ENCODE measurements at regions not wholly inside any gene's neighbourhood (a gene's known extent, or its start where the extent isn't known, plus 50 kb on each side); places are given as distances from the start of the nearest gene placed in this dataset.

DNA sequence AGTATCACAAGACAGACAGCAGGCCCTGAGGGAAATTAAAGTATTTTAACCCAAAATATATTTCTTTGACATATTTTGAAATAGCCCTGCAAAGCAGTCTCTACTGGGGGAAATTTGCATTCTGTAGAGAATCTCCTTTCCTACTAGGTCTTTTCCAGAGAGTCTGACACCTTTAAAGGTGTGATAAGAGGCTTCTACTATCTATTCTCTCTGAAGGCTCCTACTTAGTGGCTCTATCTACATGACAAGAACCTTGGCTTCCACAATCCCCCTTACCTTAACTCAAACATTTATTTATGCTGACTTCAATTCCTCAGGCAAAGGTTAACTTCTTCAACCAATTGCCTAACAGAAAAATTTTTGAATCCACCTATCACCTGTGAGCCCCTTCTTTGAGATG lies 174.6 kb upstream of the GALNT5 start:
- TF ChIP-seq FOXM1 (IDR thresholded peaks at IDR 0.05; ENCODE audit: borderline replicate concordance, low read depth) (no peak), NFIC (IDR thresholded peaks at IDR 0.05) (no peak), TCF12 (IDR thresholded peaks at IDR 0.05; ENCODE audit: low read depth) (no peak), CEBPB (IDR thresholded peaks at IDR 0.05) (no peak)

DNA sequence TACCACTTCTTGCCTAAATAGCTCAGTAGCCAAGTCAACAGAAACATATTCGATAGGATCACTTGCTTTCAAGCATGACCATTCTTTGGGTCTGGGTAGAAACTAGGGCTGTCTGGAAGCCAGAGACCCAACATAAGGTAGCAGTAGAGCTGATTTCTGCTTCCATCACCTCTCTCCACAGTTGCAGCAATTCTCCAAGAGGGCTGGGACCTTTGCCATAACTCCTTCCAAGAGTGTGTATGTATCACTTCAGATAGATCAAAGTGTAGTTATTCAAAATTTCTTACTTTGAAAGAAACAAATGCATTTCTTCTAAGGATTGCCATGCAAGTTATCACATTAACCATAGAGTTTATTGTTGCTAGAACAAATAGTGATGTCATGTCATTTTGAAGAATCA lies 172.0 kb upstream of the GALNT5 start:
- TF ChIP-seq YY1 (IDR thresholded peaks at IDR 0.05; ENCODE audit: low read depth) (no peak), CREB1 (IDR thresholded peaks at IDR 0.05; ENCODE audit: low read depth) (no peak), CEBPB (IDR thresholded peaks at IDR 0.05) (no peak), TAF1 (IDR thresholded peaks at IDR 0.05; ENCODE audit: low read depth) (no peak), TEAD4 (IDR thresholded peaks at IDR 0.05) (no peak), TCF12 (IDR thresholded peaks at IDR 0.05; ENCODE audit: low read depth) (no peak), EGR1 (IDR thresholded peaks at IDR 0.05) (no peak), RAD21 (IDR thresholded peaks at IDR 0.05; ENCODE audit: low read depth) (no peak)

- TF ChIP-seq RAD21 (IDR thresholded peaks at IDR 0.05; ENCODE audit: low read depth), result no peak
- TF ChIP-seq, protein P1, sequence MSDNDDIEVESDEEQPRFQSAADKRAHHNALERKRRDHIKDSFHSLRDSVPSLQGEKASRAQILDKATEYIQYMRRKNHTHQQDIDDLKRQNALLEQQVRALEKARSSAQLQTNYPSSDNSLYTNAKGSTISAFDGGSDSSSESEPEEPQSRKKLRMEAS (IDR thresholded peaks at IDR 0.05), result no peak
- TF ChIP-seq TCF12 (IDR thresholded peaks at IDR 0.05; ENCODE audit: low read depth), result no peak
- no peak for TF ChIP-seq YY1 (IDR thresholded peaks at IDR 0.05; ENCODE audit: low read depth)
- TF ChIP-seq, protein P2, sequence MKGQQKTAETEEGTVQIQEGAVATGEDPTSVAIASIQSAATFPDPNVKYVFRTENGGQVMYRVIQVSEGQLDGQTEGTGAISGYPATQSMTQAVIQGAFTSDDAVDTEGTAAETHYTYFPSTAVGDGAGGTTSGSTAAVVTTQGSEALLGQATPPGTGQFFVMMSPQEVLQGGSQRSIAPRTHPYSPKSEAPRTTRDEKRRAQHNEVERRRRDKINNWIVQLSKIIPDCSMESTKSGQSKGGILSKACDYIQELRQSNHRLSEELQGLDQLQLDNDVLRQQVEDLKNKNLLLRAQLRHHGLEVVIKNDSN (IDR thresholded peaks at IDR 0.05), result no peak
- no peak for TF ChIP-seq EGR1 (IDR thresholded peaks at IDR 0.05)
- TF ChIP-seq CEBPB (IDR thresholded peaks at IDR 0.05), result no peak
- TF ChIP-seq REST (IDR thresholded peaks at IDR 0.05; ENCODE audit: low read depth), result no peak
- no peak for TF ChIP-seq CREB1 (IDR thresholded peaks at IDR 0.05; ENCODE audit: low read depth)
- TF ChIP-seq TAF1 (IDR thresholded peaks at IDR 0.05; ENCODE audit: low read depth), result no peak
- TF ChIP-seq FOXM1 (IDR thresholded peaks at IDR 0.05; ENCODE audit: borderline replicate concordance, low read depth), result no peak
- no peak for TF ChIP-seq EP300 (IDR thresholded peaks at IDR 0.05; ENCODE audit: borderline replicate concordance)
- TF ChIP-seq TEAD4 (IDR thresholded peaks at IDR 0.05), result no peak
- TF ChIP-seq NFIC (IDR thresholded peaks at IDR 0.05), result no peak
- TF ChIP-seq ZBTB7A (IDR thresholded peaks at IDR 0.05; ENCODE audit: low read depth), result no peak
Measured at GRCh38 chr2:157087373-157088002, 170.0 kb upstream of the GALNT5 start.

GRCh38 chr2:157093666-157094065 lies 163.8 kb upstream of the GALNT5 start:
- TF ChIP-seq, protein P1 (IDR thresholded peaks at IDR 0.05), result no peak
- TF ChIP-seq CEBPB (IDR thresholded peaks at IDR 0.05), result no peak
- TF ChIP-seq TEAD4 (IDR thresholded peaks at IDR 0.05), result no peak
- no peak for TF ChIP-seq EGR1 (IDR thresholded peaks at IDR 0.05)
- no peak for TF ChIP-seq ZBTB7A (IDR thresholded peaks at IDR 0.05; ENCODE audit: low read depth)
- TF ChIP-seq TAF1 (IDR thresholded peaks at IDR 0.05; ENCODE audit: low read depth), result no peak
- no peak for TF ChIP-seq EP300 (IDR thresholded peaks at IDR 0.05; ENCODE audit: borderline replicate concordance)
- no peak for TF ChIP-seq RAD21 (IDR thresholded peaks at IDR 0.05; ENCODE audit: low read depth)
- no peak for TF ChIP-seq TCF12 (IDR thresholded peaks at IDR 0.05; ENCODE audit: low read depth)
- TF ChIP-seq REST (IDR thresholded peaks at IDR 0.05; ENCODE audit: low read depth), result no peak
- TF ChIP-seq NFIC (IDR thresholded peaks at IDR 0.05), result no peak
- TF ChIP-seq FOXM1 (IDR thresholded peaks at IDR 0.05; ENCODE audit: borderline replicate concordance, low read depth), result no peak
- TF ChIP-seq, protein P2 (IDR thresholded peaks at IDR 0.05), result no peak

- no peak for TF ChIP-seq TAF1 (IDR thresholded peaks at IDR 0.05; ENCODE audit: low read depth)
- 0 out of 2 replicates have a peak, but pooled peaks have one; percentile 14 for TF ChIP-seq CEBPB (IDR thresholded peaks at IDR 0.05)
Measured at GRCh38 chr2:157105372-157105771, 152.1 kb upstream of the GALNT5 start.

DNA sequence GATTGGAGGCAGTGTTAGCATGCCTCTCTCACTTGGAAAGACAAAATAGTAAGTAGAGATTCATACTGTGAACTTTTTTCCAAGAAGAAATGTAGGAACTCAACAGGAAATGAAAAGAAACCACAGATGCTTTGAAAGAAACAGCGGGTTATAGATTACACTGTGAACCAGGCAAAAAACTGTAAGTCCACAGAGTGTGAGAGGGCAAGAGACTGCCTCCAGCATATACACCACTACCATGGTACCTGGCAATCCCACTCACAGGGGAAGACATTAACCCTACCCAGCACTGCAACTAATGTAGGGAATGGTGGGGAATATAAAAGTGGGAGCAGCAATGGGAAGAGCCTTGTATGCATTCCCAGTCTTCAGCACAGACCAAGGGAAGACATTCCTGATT lies 150.6 kb upstream of the GALNT5 start:
- no peak for TF ChIP-seq YY1 (IDR thresholded peaks at IDR 0.05; ENCODE audit: low read depth)
- no peak for TF ChIP-seq TAF1 (IDR thresholded peaks at IDR 0.05; ENCODE audit: low read depth)
- TF ChIP-seq RAD21 (IDR thresholded peaks at IDR 0.05; ENCODE audit: low read depth), result no peak
- TF ChIP-seq REST (IDR thresholded peaks at IDR 0.05; ENCODE audit: low read depth), result no peak
- no peak for TF ChIP-seq ZBTB7A (IDR thresholded peaks at IDR 0.05; ENCODE audit: low read depth)
- no peak for TF ChIP-seq EP300 (IDR thresholded peaks at IDR 0.05; ENCODE audit: borderline replicate concordance)
- TF ChIP-seq CREB1 (IDR thresholded peaks at IDR 0.05; ENCODE audit: low read depth), result no peak
- no peak for TF ChIP-seq TEAD4 (IDR thresholded peaks at IDR 0.05)
- TF ChIP-seq CEBPB (IDR thresholded peaks at IDR 0.05), result no peak
- TF ChIP-seq TCF12 (IDR thresholded peaks at IDR 0.05; ENCODE audit: low read depth), result no peak
- TF ChIP-seq, protein P2 (IDR thresholded peaks at IDR 0.05), result no peak
- TF ChIP-seq EGR1 (IDR thresholded peaks at IDR 0.05), result no peak
- TF ChIP-seq NFIC (IDR thresholded peaks at IDR 0.05), result no peak
- TF ChIP-seq, protein P1 (IDR thresholded peaks at IDR 0.05), result no peak
